ENCODE measurements at regions not wholly inside any gene's neighbourhood (a gene's known extent, or its start where the extent isn't known, plus 50 kb on each side); places are given as distances from the start of the nearest gene placed in this dataset.

GRCh38 chr2:234287650-234288049 lies 209.2 kb downstream of the ARL4C start:
- H3K27me3 ChIP-seq (ENCODE audit: insufficient read depth, poor library complexity, severe bottlenecking) = no peaks in the 10 kb centered on the region
- TF ChIP-seq POLR2AphosphoS5 (IDR thresholded peaks at IDR 0.05; ENCODE audit: low read depth) (no peak), REST (IDR thresholded peaks at IDR 0.05; ENCODE audit: insufficient replicate concordance, low read depth) (no peak)
- no peak for DNase-seq (ENCODE audit: low read depth in 1 of 2, low spot score in 1 of 2)
- H3K27ac ChIP-seq (replicated peaks) = no peak overlapping the region
- no peak overlapping the region for H3K4me3 ChIP-seq (replicated peaks; ENCODE audit: insufficient read depth, low read length)

- no peak for DNase-seq (ENCODE audit: low read depth in 1 of 2, low spot score in 1 of 2)
- Histone ChIP-seq H3K4me3 (replicated peaks; ENCODE audit: insufficient read depth, low read length) (no peak overlapping the region), H3K27ac (replicated peaks) (no peak overlapping the region), H3K27me3 (ENCODE audit: insufficient read depth, poor library complexity, severe bottlenecking) (no peaks in the 10 kb centered on the region)
- TF ChIP-seq POLR2AphosphoS5 (IDR thresholded peaks at IDR 0.05; ENCODE audit: low read depth) (no peak), GABPA (IDR thresholded peaks at IDR 0.05; ENCODE audit: low read depth) (no peak), REST (IDR thresholded peaks at IDR 0.05; ENCODE audit: insufficient replicate concordance, low read depth) (no peak)
These were observed 209.9 kb downstream of the ARL4C start for GRCh38 chr2:234286956-234287355.

GRCh38 chr2:234286118-234286598 lies 210.7 kb downstream of the ARL4C start:
- no peak overlapping the region for H3K4me3 ChIP-seq (replicated peaks; ENCODE audit: insufficient read depth, low read length)

More at GRCh38 chr2:234286118-234286598, 210.7 kb downstream of the ARL4C start:
- Histone ChIP-seq H3K27me3 (ENCODE audit: insufficient read depth, poor library complexity, severe bottlenecking) (no peaks in the 10 kb centered on the region), H3K27ac (replicated peaks) (no peak overlapping the region)
- TF ChIP-seq CTCF (IDR thresholded peaks at IDR 0.05; ENCODE audit: insufficient read depth, low read length) (no peak), GABPA (IDR thresholded peaks at IDR 0.05; ENCODE audit: low read depth) (no peak), REST (IDR thresholded peaks at IDR 0.05; ENCODE audit: insufficient replicate concordance, low read depth) (no peak), SPI1 (IDR thresholded peaks at IDR 0.05; ENCODE audit: borderline replicate concordance, low read depth) (no peak), POLR2AphosphoS5 (IDR thresholded peaks at IDR 0.05; ENCODE audit: low read depth) (no peak)
- no peak for DNase-seq (ENCODE audit: low read depth in 1 of 2, low spot score in 1 of 2)
